B cell (primary cell): ENCODE measurements at regions not wholly inside any gene's neighbourhood (a gene's known extent, or its start where the extent isn't known, plus 50 kb on each side); places are given as distances from the start of the nearest gene placed in this dataset.

Source experiments
- ATAC-seq: fragments of 200-7000 bp; cut with Tn5 transposase; one replicate; pipeline ENCODE4 v1.10.0; 2021; ENCODE audit warnings: low read depth, mild to moderate bottlenecking, moderate number of reproducible peaks, moderate library complexity
- CTCF ChIA-PET: fragments of 350-600 bp; sonication (Branson Sonifier 250); formaldehyde crosslinking; loops from one replicate; lab custom pipeline; 2021; ENCODE audit warnings: antibody characterized with exemption, inconsistent platforms; lab: Charles Lee
- POLR2A ChIA-PET: fragments of 350-600 bp; sonication (Branson Sonifier 250); formaldehyde crosslinking; loops from one replicate; lab custom pipeline; 2021; ENCODE audit warnings: antibody characterized with exemption; lab: Charles Lee
- DNase-seq: peaks from one replicate; pipeline ENCODE4 v3.0.0; 2013
- H2AFZ ChIP-seq: 2 replicates; pipeline ENCODE4 v1.6.1; 2012; ENCODE audit warnings: mild to moderate bottlenecking, low read depth, low read length; ENCODE audit not compliant: insufficient read depth, poor library complexity, severe bottlenecking
- H3K27ac ChIP-seq, 2 donors: 1 replicate in 1 of 2; 2 replicates in 1 of 2; pipeline ENCODE4 v1.5.1; 2012 to 2013; ENCODE audit warnings: low read length in 2 of 2, mild to moderate bottlenecking in 2 of 2, moderate library complexity in 1 of 2
- H3K27me3 ChIP-seq, 4 experiments: fragments of 200-600 bp in 1 of 4; sonication (generic) in 1 of 4; replicated peaks in 1 of 4; 1 replicate in 2 of 4; 2 replicates in 2 of 4; pipeline versions ENCODE4 v1.6.1 to v1.7.0; 2013 to 2016; ENCODE audit warnings: low read length in 3 of 4, mild to moderate bottlenecking in 2 of 4, mixed read lengths in 1 of 4, moderate library complexity in 1 of 4; ENCODE audit not compliant: insufficient read depth in 4 of 4, control insufficient read depth in 3 of 4; ENCODE audit errors: control extremely low read depth in 1 of 4
- H3K36me3 ChIP-seq, 2 experiments: replicated peaks in 1 of 2; 1 replicate in 1 of 2; 2 replicates in 1 of 2; pipeline versions ENCODE4 v1.6.1 to v1.7.1; 2013; ENCODE audit warnings: low read length in 1 of 2; ENCODE audit not compliant: insufficient read depth in 2 of 2, control insufficient read depth in 1 of 2; ENCODE audit errors: control extremely low read depth in 1 of 2, extremely low read depth in 1 of 2
- H3K4me1 ChIP-seq, 2 donors: fragments of 200-600 bp in 1 of 2; sonication (generic) in 1 of 2; 1 replicate in 1 of 2; 2 replicates in 1 of 2; pipeline versions ENCODE4 v1.5.1 to v1.6.1; 2013 to 2017; ENCODE audit warnings: low read length in 2 of 2; ENCODE audit not compliant: control insufficient read depth in 2 of 2, insufficient read depth in 2 of 2
- H3K4me2 ChIP-seq: replicated peaks from 2 replicates; pipeline ENCODE3; 2012; ENCODE audit warnings: mild to moderate bottlenecking, low read depth, low read length; ENCODE audit not compliant: poor library complexity, severe bottlenecking
- H3K4me3 ChIP-seq, 5 experiments: fragments of 200-600 bp in 1 of 5; sonication (generic) in 1 of 5; 1 replicate in 3 of 5; 2 replicates in 2 of 5; pipeline versions ENCODE4 v1.5.1 to v1.7.0; 2011 to 2016; ENCODE audit warnings: low read length in 4 of 5, mild to moderate bottlenecking in 4 of 5, low read depth in 2 of 5, control low read depth in 1 of 5, moderate library complexity in 1 of 5; ENCODE audit not compliant: insufficient read depth in 1 of 5; ENCODE audit errors: control extremely low read depth in 1 of 5, extremely low read depth in 1 of 5
- H3K79me2 ChIP-seq: fragments of 200-600 bp; sonication (generic); one replicate; pipeline ENCODE4 v1.6.0; 2016; ENCODE audit warnings: low read length; ENCODE audit not compliant: control insufficient read depth, insufficient read depth
- H3K9ac ChIP-seq: fragments of 200-600 bp; sonication (generic); 2 replicates; pipeline ENCODE4 v1.6.1; 2017; ENCODE audit warnings: mild to moderate bottlenecking, low read length, moderate library complexity
- H3K9me3 ChIP-seq, 3 donors: one replicate each; pipeline versions ENCODE4 v1.6.1 to v1.7.1; 2013; ENCODE audit warnings: low read length in 2 of 3; ENCODE audit not compliant: control insufficient read depth in 2 of 3, insufficient read depth in 1 of 3; ENCODE audit errors: control extremely low read depth in 1 of 3
- H4K20me1 ChIP-seq: 2 replicates; pipeline ENCODE4 v1.6.0; 2012; ENCODE audit warnings: mild to moderate bottlenecking, low read length; ENCODE audit not compliant: insufficient read depth, control insufficient read depth, poor library complexity, severe bottlenecking
- H3K27ac Mint-ChIP-seq: one replicate; pipeline ENCODE4 v1.8.0; 2021; ENCODE audit warnings: mixed read lengths
- H3K27me3 Mint-ChIP-seq: one replicate; pipeline ENCODE4 v1.8.0; 2021; ENCODE audit warnings: mixed read lengths
- H3K4me1 Mint-ChIP-seq: one replicate; pipeline ENCODE4 v1.8.0; 2021; ENCODE audit warnings: mixed read lengths
- H3K4me3 Mint-ChIP-seq: one replicate; pipeline ENCODE4 v1.8.0; 2021; ENCODE audit warnings: mixed read lengths
- H3K9me3 Mint-ChIP-seq: one replicate; pipeline ENCODE4 v1.8.0; 2022; ENCODE audit warnings: mixed read lengths; ENCODE audit not compliant: insufficient read depth
- CTCF ChIP-seq: fragments of 200-600 bp; IDR thresholded peaks from one replicate; pipeline ENCODE4 v1.8.0; 2022; ENCODE audit warnings: antibody characterized with exemption, mild to moderate bottlenecking
- EZH2 ChIP-seq: IDR thresholded peaks from 2 replicates; pipeline ENCODE4 v1.6.1; 2012; ENCODE audit warnings: borderline replicate concordance, low read depth, mild to moderate bottlenecking, moderate library complexity, low read length; ENCODE audit not compliant: insufficient read depth, poor library complexity, severe bottlenecking
- WGBS: methylation state at CpG from one replicate; pipeline ENCODE4 v1.1.5; 2013; ENCODE audit warnings: missing lambda C conversion rate; ENCODE audit not compliant: insufficient coverage; 5-methylcytosine and 5-hydroxymethylcytosine counted together
- intact Hi-C: fragments of 100-400 bp; cut with micrococcal nuclease; formaldehyde crosslinking; loops from one replicate; pipeline ENCODE4 v1.10.0; 2022

DNA sequence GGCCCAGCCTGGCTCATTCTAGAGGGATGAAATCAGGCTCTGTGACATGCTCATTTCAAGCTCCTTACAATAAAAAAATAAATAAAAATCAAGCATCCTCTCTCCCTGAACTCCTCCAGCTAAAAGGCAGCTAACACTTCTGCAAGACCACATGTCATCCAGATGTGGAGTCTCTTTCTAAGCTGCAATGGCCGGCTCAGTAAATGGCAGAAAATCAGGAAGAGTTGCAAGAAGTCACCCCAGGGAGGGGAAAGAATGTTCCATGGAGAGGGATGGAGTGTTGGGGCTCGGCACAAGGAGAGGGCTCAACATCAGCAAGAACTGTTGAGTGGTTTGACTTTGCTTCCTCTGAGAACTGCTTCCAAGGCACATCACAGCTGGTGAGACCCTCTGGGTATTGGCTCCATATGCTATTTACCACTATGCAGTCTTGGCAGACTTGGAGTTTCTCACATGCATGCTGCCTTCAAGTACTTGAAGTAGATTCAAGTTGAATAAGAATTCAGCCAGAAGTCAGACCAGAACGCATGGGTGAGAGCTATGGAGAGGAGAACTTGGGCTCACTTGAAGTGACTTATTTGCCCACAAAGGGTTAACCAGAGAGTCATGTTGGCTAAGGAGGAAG lies 689.0 kb downstream of the NTRK3 start:
- no peak overlapping the region for H3K27ac ChIP-seq
- peaks cover 9% of the 10 kb centered on the region for H3K9me3 Mint-ChIP-seq
- CTCF ChIA-PET, result no interaction called here
- H3K4me3 Mint-ChIP-seq, result no peak overlapping the region
- DNase-seq (no peak), ATAC-seq (no peak)
- no peak overlapping the region for H3K27ac Mint-ChIP-seq
- POLR2A ChIA-PET, result no interaction called here
- WGBS, result 100% methylated on average over 2 of the region's 3 CpGs
- H3K4me1 ChIP-seq, result no peaks in the 10 kb centered on the region
- H2AFZ ChIP-seq, result no peak overlapping the region
- H4K20me1 ChIP-seq, result no peaks in the 10 kb centered on the region
- no peaks in the 10 kb centered on the region for H3K79me2 ChIP-seq
- H3K4me1 Mint-ChIP-seq, result peaks cover 2% of the 10 kb centered on the region
- TF ChIP-seq CTCF, result no peak
- TF ChIP-seq EZH2, result no peak
- H3K4me3 ChIP-seq, result no peak overlapping the region
- H3K9ac ChIP-seq, result no peak overlapping the region
- H3K27me3 ChIP-seq, result no peaks in the 10 kb centered on the region
- H3K36me3 ChIP-seq, result no peaks in the 10 kb centered on the region
- intact Hi-C loops, result no loop called here
- no peaks in the 10 kb centered on the region for H3K9me3 ChIP-seq
- no peak overlapping the region for H3K4me2 ChIP-seq
- no peaks in the 10 kb centered on the region for H3K27me3 Mint-ChIP-seq

DNA sequence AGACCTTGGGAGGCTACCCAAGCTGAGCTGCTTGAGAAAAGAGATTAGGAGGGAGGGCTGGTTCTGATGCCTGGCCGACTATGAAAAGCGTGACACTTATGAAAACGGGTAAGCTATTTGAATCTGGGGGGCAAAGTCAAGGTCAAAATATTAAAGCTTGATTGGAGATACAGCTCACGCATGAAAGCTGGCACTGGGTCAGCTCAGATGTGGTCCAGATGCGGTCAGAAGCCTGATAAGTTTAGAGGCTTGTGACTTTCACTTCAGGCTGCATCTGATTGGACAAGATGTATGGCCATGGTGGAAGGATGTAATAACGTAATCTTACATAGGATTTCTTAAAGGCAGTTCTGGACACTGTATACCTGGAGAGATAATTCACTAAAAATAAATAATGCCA lies 690.3 kb downstream of the NTRK3 start:
- TF ChIP-seq EZH2, result no peak
- no peak for TF ChIP-seq CTCF
- intact Hi-C loops, result no loop called here
- no peaks in the 10 kb centered on the region for H3K9me3 ChIP-seq
- CTCF ChIA-PET, result no interaction called here
- POLR2A ChIA-PET, result no interaction called here
- H3K36me3 ChIP-seq, result no peaks in the 10 kb centered on the region
- 86% methylated on average over 5 of the region's 6 CpGs for WGBS
- H3K79me2 ChIP-seq, result no peaks in the 10 kb centered on the region
- ATAC-seq, result no peak
- H3K4me3 ChIP-seq, result no peak overlapping the region
- no peaks in the 10 kb centered on the region for H4K20me1 ChIP-seq
- H3K4me2 ChIP-seq, result no peak overlapping the region
- H3K9ac ChIP-seq, result no peak overlapping the region
- no peak for DNase-seq
- no peak overlapping the region for H3K27ac ChIP-seq
- Mint-ChIP-seq H3K4me1 (peaks cover 2% of the 10 kb centered on the region), H3K27ac (no peak overlapping the region), H3K4me3 (no peak overlapping the region), H3K9me3 (peaks cover 5% of the 10 kb centered on the region), H3K27me3 (no peaks in the 10 kb centered on the region)
- no peaks in the 10 kb centered on the region for H3K27me3 ChIP-seq
- no peaks in the 10 kb centered on the region for H3K4me1 ChIP-seq
- no peak overlapping the region for H2AFZ ChIP-seq
